H54 (cell line): ENCODE measurements at regions not wholly inside any gene's neighbourhood (a gene's known extent, or its start where the extent isn't known, plus 50 kb on each side); places are given as distances from the start of the nearest gene placed in this dataset.

Experiments
- DNase-seq: peaks from one replicate; pipeline ENCODE4 v3.0.0; 2011; ENCODE audit warnings: low spot score, mixed read lengths; ENCODE audit not compliant: insufficient read length
- FAIRE-seq: peaks from 3 replicates; lab custom pipeline; 2011; peaks lifted over from hg19 to GRCh38; lab: Jason Lieb, UNC
- POLR2A ChIP-seq: IDR thresholded peaks from 2 replicates; pipeline ENCODE4 v1.6.1; 2011; ENCODE audit warnings: low read depth, mild to moderate bottlenecking, low read length

- no peak for TF ChIP-seq POLR2A
- DNase-seq (no peak), FAIRE-seq (no peak)
Measured at GRCh38 chr12:19971361-19972280, 396.7 kb upstream of the PDE3A start.

GRCh38 chr12:19972325-19973288, 395.7 kb upstream of the PDE3A start:
- DNase-seq (no peak), FAIRE-seq (no peak)
- no peak for TF ChIP-seq POLR2A

- DNase-seq (no peak), FAIRE-seq (no peak)
Measured at GRCh38 chr12:19978193-19978592, 390.1 kb upstream of the PDE3A start.

GRCh38 chr12:19979584-19979983, 388.8 kb upstream of the PDE3A start:
- no peak for TF ChIP-seq POLR2A
- DNase-seq (no peak), FAIRE-seq (no peak)

More at GRCh38 chr12:19978193-19978592, 390.1 kb upstream of the PDE3A start:
- no peak for TF ChIP-seq POLR2A

- no peak for TF ChIP-seq POLR2A
- FAIRE-seq, result no peak
Measured at GRCh38 chr12:19981944-19982343, 386.4 kb upstream of the PDE3A start.

GRCh38 chr12:19988001-19988400, 380.3 kb upstream of the PDE3A start:
- no peak for DNase-seq

More at GRCh38 chr12:19981944-19982343, 386.4 kb upstream of the PDE3A start:
- no peak for DNase-seq

GRCh38 chr12:19988459-19988873, 379.9 kb upstream of the PDE3A start:
- DNase-seq (no peak), FAIRE-seq (no peak)
- no peak for TF ChIP-seq POLR2A

More at GRCh38 chr12:19988001-19988400, 380.3 kb upstream of the PDE3A start:
- no peak for TF ChIP-seq POLR2A
- no peak for FAIRE-seq

GRCh38 chr12:19988948-19989347, 379.4 kb upstream of the PDE3A start:
- DNase-seq (no peak), FAIRE-seq (no peak)
- no peak for TF ChIP-seq POLR2A

- FAIRE-seq (no peak), DNase-seq (no peak)
- no peak for TF ChIP-seq POLR2A
Measured at GRCh38 chr12:19991146-19991545, 377.2 kb upstream of the PDE3A start.

GRCh38 chr12:19992311-19992710, 376.0 kb upstream of the PDE3A start:
- FAIRE-seq, result no peak
- no peak for TF ChIP-seq POLR2A
- no peak for DNase-seq

GRCh38 chr12:19994968-19995367, 373.4 kb upstream of the PDE3A start:
- no peak for DNase-seq
- no peak for FAIRE-seq
- TF ChIP-seq POLR2A, result no peak

GRCh38 chr12:19997656-19998400, 370.5 kb upstream of the PDE3A start:
- DNase-seq, result no peak
- no peak for FAIRE-seq
- TF ChIP-seq POLR2A, result no peak

GRCh38 chr12:19998411-19998810, 369.9 kb upstream of the PDE3A start:
- DNase-seq (no peak), FAIRE-seq (no peak)

More at GRCh38 chr12:19998411-19998810, 369.9 kb upstream of the PDE3A start:
- no peak for TF ChIP-seq POLR2A
